GM23338 (cell line): ENCODE measurements at regions not wholly inside any gene's neighbourhood (a gene's known extent, or its start where the extent isn't known, plus 50 kb on each side); places are given as distances from the start of the nearest gene placed in this dataset.
"Not testable (repeated sequence)": the region's sequence is repeated elsewhere in the genome, so short reads cannot be mapped to it uniquely, and the experiment has no call there.

Experiments used
- ATAC-seq: fragments of 200-7000 bp; cut with Tn5 transposase; 3 replicates; pipeline ENCODE4 v1.9.1; 2020
- DNase-seq: peaks from one replicate; pipeline ENCODE4 v3.0.0-alpha.2; 2015; ENCODE audit warnings: low spot score
- H2AFZ ChIP-seq: fragments of 200-600 bp; sonication (generic); 2 replicates; pipeline ENCODE4 v1.8.0; 2016; ENCODE audit warnings: antibody characterized with exemption, mild to moderate bottlenecking, moderate library complexity
- H3F3A ChIP-seq: fragments of 200-600 bp; sonication (generic); replicated peaks from 2 replicates; pipeline ENCODE4 v1.8.0; 2017; ENCODE audit warnings: antibody characterized with exemption, mixed run types, low read depth
- H3K27ac ChIP-seq: fragments of 200-600 bp; sonication (generic); 2 replicates; pipeline ENCODE4 v1.6.1; 2016; ENCODE audit warnings: low read depth
- H3K27me3 ChIP-seq: fragments of 200-600 bp; sonication (generic); 2 replicates; pipeline ENCODE4 v1.8.0; 2016; ENCODE audit warnings: mild to moderate bottlenecking, mixed run types, moderate library complexity; ENCODE audit not compliant: insufficient read depth
- H3K36me3 ChIP-seq: fragments of 200-600 bp; sonication (generic); 2 replicates; pipeline ENCODE4 v1.8.0; 2016; ENCODE audit warnings: mild to moderate bottlenecking; ENCODE audit not compliant: insufficient read depth
- H3K4me1 ChIP-seq: fragments of 200-600 bp; sonication (generic); 2 replicates; pipeline ENCODE4 v1.8.0; 2016; ENCODE audit warnings: mild to moderate bottlenecking, moderate library complexity; ENCODE audit not compliant: insufficient read depth
- H3K4me2 ChIP-seq: fragments of 200-600 bp; sonication (generic); 2 replicates; pipeline ENCODE4 v1.7.1; 2017; ENCODE audit warnings: mixed run types
- H3K4me3 ChIP-seq: fragments of 200-600 bp; sonication (generic); 2 replicates; pipeline ENCODE4 v1.6.1; 2016; ENCODE audit warnings: mixed run types
- H3K79me2 ChIP-seq: fragments of 200-600 bp; sonication (generic); replicated peaks from 2 replicates; pipeline ENCODE4 v1.8.0; 2017; ENCODE audit warnings: mild to moderate bottlenecking; ENCODE audit not compliant: insufficient read depth
- H3K9me2 ChIP-seq: fragments of 200-600 bp; sonication (generic); 2 replicates; pipeline ENCODE4 v1.8.0; 2017; ENCODE audit not compliant: insufficient read depth
- H4K20me1 ChIP-seq: fragments of 200-600 bp; sonication (generic); replicated peaks from 2 replicates; pipeline ENCODE4 v1.8.0; 2017; ENCODE audit warnings: mild to moderate bottlenecking; ENCODE audit not compliant: insufficient read depth
- H3K27ac Mint-ChIP-seq: 2 replicates; pipeline ENCODE4 v1.8.0; 2020; ENCODE audit warnings: inconsistent platforms, mild to moderate bottlenecking, moderate library complexity, mixed read lengths
- H3K27me3 Mint-ChIP-seq: 3 replicates; pipeline ENCODE4 v1.8.0; 2022; ENCODE audit warnings: low read depth, mild to moderate bottlenecking, moderate library complexity, mixed read lengths, inconsistent platforms; ENCODE audit not compliant: insufficient read depth, poor library complexity
- H3K36me3 Mint-ChIP-seq: 3 replicates; pipeline ENCODE4 v1.8.0; 2021; ENCODE audit warnings: low read depth, mild to moderate bottlenecking, inconsistent platforms, moderate library complexity, mixed read lengths
- H3K4me1 Mint-ChIP-seq: 3 replicates; pipeline ENCODE4 v1.8.0; 2020; ENCODE audit warnings: mild to moderate bottlenecking, inconsistent platforms, mixed read lengths
- H3K4me3 Mint-ChIP-seq: 3 replicates; pipeline ENCODE4 v1.8.0; 2021; ENCODE audit warnings: moderate library complexity, mild to moderate bottlenecking, inconsistent platforms, mixed read lengths
- H3K9me3 Mint-ChIP-seq: 3 replicates; pipeline ENCODE4 v1.8.0; 2020; ENCODE audit warnings: moderate library complexity, mild to moderate bottlenecking, inconsistent platforms, mixed read lengths
- CREB1 ChIP-seq: fragments of 250-450 bp; sonication (Bioruptor Pico); IDR thresholded peaks from 2 replicates; pipeline ENCODE4 v1.5.0; 2020; ENCODE audit warnings: low read depth, mild to moderate bottlenecking, moderate library complexity
- CTCF ChIP-seq, 2 experiments: fragments of 200-600 bp in 1 of 2; sonication (generic) in 1 of 2; conservative IDR thresholded peaks; 2 replicates each; pipeline versions ENCODE4 v1.5.1 to v1.6.1; 2016 to 2017; ENCODE audit warnings: antibody characterized with exemption in 2 of 2, low read depth in 2 of 2, mild to moderate bottlenecking in 2 of 2, moderate library complexity in 1 of 2
- ETS1 ChIP-seq: IDR thresholded peaks from 2 replicates; pipeline ENCODE4 v1.6.1; 2016; ENCODE audit warnings: antibody characterized with exemption
- EZH2phosphoT487 ChIP-seq: fragments of 200-600 bp; sonication (generic); IDR thresholded peaks from one replicate; pipeline ENCODE4 v1.8.1; 2018; ENCODE audit warnings: antibody characterized with exemption; ENCODE audit not compliant: unreplicated experiment
- JUNB ChIP-seq: IDR thresholded peaks from one replicate; pipeline ENCODE4 v1.6.1; 2016; ENCODE audit warnings: antibody characterized with exemption; ENCODE audit not compliant: unreplicated experiment
- NANOG ChIP-seq: IDR thresholded peaks from 2 replicates; pipeline ENCODE4 v1.6.1; 2016; ENCODE audit warnings: antibody characterized with exemption, borderline replicate concordance
- POLR2AphosphoS5 ChIP-seq: IDR thresholded peaks from 2 replicates; pipeline ENCODE4 v1.6.1; 2016; ENCODE audit warnings: antibody characterized with exemption, low read depth
- REST ChIP-seq: IDR thresholded peaks from one replicate; pipeline ENCODE4 v1.6.1; 2018; ENCODE audit warnings: antibody characterized with exemption; ENCODE audit not compliant: unreplicated experiment
- STAT1 ChIP-seq: IDR thresholded peaks from one replicate; pipeline ENCODE4 v1.6.1; 2016; ENCODE audit warnings: antibody characterized with exemption; ENCODE audit not compliant: unreplicated experiment
- ZNF114 ChIP-seq: fragments of 250-450 bp; sonication (Bioruptor Pico); IDR thresholded peaks from 2 replicates; pipeline ENCODE4 v1.5.0; 2020; ENCODE audit warnings: mild to moderate bottlenecking, moderate library complexity
- ZNF331 ChIP-seq: fragments of 250-450 bp; sonication (Bioruptor Pico); IDR thresholded peaks from 2 replicates; pipeline ENCODE4 v1.5.0; 2020; ENCODE audit warnings: low read depth, mild to moderate bottlenecking, moderate library complexity

GRCh38 chr21:14046401-14046800 is 164.4 kb downstream of the LIPI start (continued):
- no peak for TF ChIP-seq ETS1
- no peak for TF ChIP-seq STAT1
- no peak for TF ChIP-seq CTCF (conservative IDR thresholded peaks at IDR 0.05; ENCODE audit: low read depth in 2 of 2)
- TF ChIP-seq JUNB: no peak
- no peak for TF ChIP-seq POLR2AphosphoS5
- no peak for TF ChIP-seq EZH2phosphoT487
- no peak for TF ChIP-seq ZNF331 (CRISPR knock-in tag)
- no peak for TF ChIP-seq NANOG
- no peak for TF ChIP-seq CREB1 (CRISPR knock-in tag)
- TF ChIP-seq REST: no peak
- TF ChIP-seq ZNF114 (CRISPR knock-in tag): no peak

- Histone ChIP-seq H3K27ac (no peak overlapping the region), H3K9me2 (no peaks in the 10 kb centered on the region), H3K4me2 (peak overlapping the region; percentile 48), H3K79me2 (peaks cover 98% of the 10 kb centered on the region), H2AFZ (no peak overlapping the region), H3K4me1 (peaks cover 37% of the 10 kb centered on the region), H3F3A (no peaks in the 10 kb centered on the region), H4K20me1 (peaks cover 40% of the 10 kb centered on the region), H3K36me3 (no peaks in the 10 kb centered on the region), H3K27me3 (no peaks in the 10 kb centered on the region), H3K4me3 (no peak overlapping the region)
- H3K27me3 Mint-ChIP-seq: no peaks in the 10 kb centered on the region
- ATAC-seq: no peak
- H3K4me3 Mint-ChIP-seq: no peak overlapping the region
- no peak overlapping the region for H3K27ac Mint-ChIP-seq
- no peak for DNase-seq
- no peaks in the 10 kb centered on the region for H3K36me3 Mint-ChIP-seq
- TF ChIP-seq EZH2phosphoT487 (no peak), CREB1 (CRISPR knock-in tag) (no peak), ZNF114 (CRISPR knock-in tag) (no peak), ZNF331 (CRISPR knock-in tag) (no peak)
- H3K4me1 Mint-ChIP-seq: peaks cover 58% of the 10 kb centered on the region
- H3K9me3 Mint-ChIP-seq: no peaks in the 10 kb centered on the region
These were observed 170.4 kb downstream of the LIPI start for GRCh38 chr21:14040386-14040785.

- H3K4me3 Mint-ChIP-seq: peak overlapping the region; percentile 99
- peaks cover 15% of the 10 kb centered on the region for H4K20me1 ChIP-seq
- H3K36me3 Mint-ChIP-seq: peaks cover 12% of the 10 kb centered on the region
- ATAC-seq, H2AFZ ChIP-seq, DNase-seq, H3K4me1 ChIP-seq, H3K9me2 ChIP-seq, H3K27me3 Mint-ChIP-seq, H3K27me3 ChIP-seq, H3K27ac ChIP-seq, H3F3A ChIP-seq, H3K9me3 Mint-ChIP-seq, H3K36me3 ChIP-seq: not testable (repeated sequence)
- peak overlapping the region; percentile 69 for H3K4me2 ChIP-seq
- H3K79me2 ChIP-seq: peaks cover 59% of the 10 kb centered on the region
- H3K4me3 ChIP-seq: peak overlapping the region; percentile 92
- peaks cover 22% of the 10 kb centered on the region for H3K4me1 Mint-ChIP-seq
- peak overlapping the region; percentile 55; the same call in 1 of the 2 replicates for H3K27ac Mint-ChIP-seq
These were observed 182.1 kb downstream of the LIPI start for GRCh38 chr21:14028619-14029018.
